Fibroblast of mammary gland (primary cell): ENCODE measurements at regions not wholly inside any gene's neighbourhood (a gene's known extent, or its start where the extent isn't known, plus 50 kb on each side); places are given as distances from the start of the nearest gene placed in this dataset.

Experiments used
- DNase-seq: peaks from one replicate; pipeline ENCODE4 v3.0.0-alpha.2; 2010; ENCODE audit warnings: low read depth
- H3K4me3 ChIP-seq: 2 replicates; pipeline ENCODE4 v1.5.1; 2011; ENCODE audit warnings: low read depth, mild to moderate bottlenecking, low read length, moderate library complexity; ENCODE audit not compliant: control insufficient read depth
- CTCF ChIP-seq: conservative IDR thresholded peaks from 2 replicates; pipeline ENCODE4 v1.5.1; 2011; ENCODE audit warnings: low read depth, low read length, inconsistent platforms; ENCODE audit not compliant: control insufficient read depth, insufficient read depth

- peak; percentile 77 for TF ChIP-seq CTCF
- peak; percentile 35 for DNase-seq
- H3K4me3 ChIP-seq, result no peak overlapping the region
Observed at GRCh38 chr3:137110392-137110996, 152.7 kb downstream of the IL20RB start.

GRCh38 chr3:137111497-137111896, 153.7 kb downstream of the IL20RB start:
- TF ChIP-seq CTCF, result no peak
- DNase-seq, result no peak
- no peak overlapping the region for H3K4me3 ChIP-seq

GRCh38 chr3:137116619-137117018, 158.8 kb downstream of the IL20RB start:
- H3K4me3 ChIP-seq, result no peak overlapping the region
- TF ChIP-seq CTCF, result no peak
- peak; percentile 21 for DNase-seq

- H3K4me3 ChIP-seq, result no peak overlapping the region
- TF ChIP-seq CTCF, result peak; percentile 72
- DNase-seq, result peak; percentile 56
Observed at GRCh38 chr3:137121704-137122314, 164.0 kb downstream of the IL20RB start.

GRCh38 chr3:137131081-137131480, 173.3 kb downstream of the IL20RB start:
- no peak for TF ChIP-seq CTCF
- no peak overlapping the region for H3K4me3 ChIP-seq
- no peak for DNase-seq

GRCh38 chr3:137134431-137134830, 176.6 kb downstream of the IL20RB start:
- H3K4me3 ChIP-seq, result no peak overlapping the region
- DNase-seq, result no peak
- TF ChIP-seq CTCF, result no peak
